IMR-90 (cell line): ENCODE measurements at regions not wholly inside any gene's neighbourhood (a gene's known extent, or its start where the extent isn't known, plus 50 kb on each side); places are given as distances from the start of the nearest gene placed in this dataset.

ENCODE experiments used
- ATAC-seq: fragments of 200-7000 bp; cut with Tn5 transposase; 2 replicates; pipeline ENCODE4 v1.9.1; 2020; ENCODE audit warnings: low read depth, mild to moderate bottlenecking, moderate library complexity
- BruUV-seq: library from RNA; stranded (reverse); fragments of 400-500 nt; replicated peaks from 2 replicates; lab custom pipeline; 2021; lab: Mats Ljungman, UMichigan
- CTCF ChIA-PET: fragments of 300-600 bp; formaldehyde crosslinking; extraction: SDS; loops from one replicate; lab custom pipeline; 2021; ENCODE audit warnings: antibody characterized with exemption; lab: Yijun Ruan, JAX
- POLR2A ChIA-PET: fragments of 300-600 bp; sonication (Branson Sonifier 250); formaldehyde crosslinking; loops from one replicate; lab custom pipeline; 2022; ENCODE audit warnings: antibody characterized with exemption; ENCODE audit not compliant: unreplicated experiment; lab: Charles Lee
- DNase-seq: peaks from one replicate; pipeline ENCODE4 v3.0.0; 2013
- H2AFZ ChIP-seq: replicated peaks from 2 replicates; pipeline ENCODE3; 2013; ENCODE audit warnings: low read length, mild to moderate bottlenecking; ENCODE audit not compliant: poor library complexity
- H2AK5ac ChIP-seq: 2 replicates; pipeline ENCODE4 v1.6.1; 2013; ENCODE audit warnings: low read depth, low read length, inconsistent platforms
- H2AK9ac ChIP-seq: replicated peaks from 2 replicates; pipeline ENCODE3; 2013; ENCODE audit warnings: mild to moderate bottlenecking, low read depth, low read length, moderate library complexity; ENCODE audit not compliant: poor library complexity
- H2BK120ac ChIP-seq: 2 replicates; pipeline ENCODE4 v1.6.1; 2013; ENCODE audit warnings: low read depth, low read length, inconsistent platforms
- H2BK15ac ChIP-seq: 3 replicates; pipeline ENCODE4 v1.6.1; 2013; ENCODE audit warnings: low read depth, low read length, inconsistent platforms
- H2BK20ac ChIP-seq: 2 replicates; pipeline ENCODE4 v1.6.1; 2013; ENCODE audit warnings: low read depth, mild to moderate bottlenecking, inconsistent platforms, low read length, moderate library complexity
- H2BK5ac ChIP-seq: 2 replicates; pipeline ENCODE4 v1.6.1; 2013; ENCODE audit warnings: mild to moderate bottlenecking, low read depth, low read length, inconsistent platforms; ENCODE audit not compliant: poor library complexity, severe bottlenecking
- H3K14ac ChIP-seq: replicated peaks from 2 replicates; pipeline ENCODE4 v1.6.1; 2013; ENCODE audit warnings: low read depth, low read length, inconsistent platforms
- H3K18ac ChIP-seq: 2 replicates; pipeline ENCODE4 v1.6.1; 2013; ENCODE audit warnings: low read depth, low read length, control low read depth
- H3K23ac ChIP-seq: 2 replicates; pipeline ENCODE4 v1.6.1; 2013; ENCODE audit warnings: low read depth, low read length, inconsistent platforms
- H3K27ac ChIP-seq: 2 replicates; pipeline ENCODE4 v1.5.1; 2013; ENCODE audit warnings: mild to moderate bottlenecking, control low read depth, low read length; ENCODE audit not compliant: insufficient read depth
- H3K27me3 ChIP-seq: 2 replicates; pipeline ENCODE4 v1.6.1; 2013; ENCODE audit warnings: low read length; ENCODE audit not compliant: control insufficient read depth, insufficient read depth
- H3K36me3 ChIP-seq: 2 replicates; pipeline ENCODE4 v1.6.1; 2013; ENCODE audit warnings: low read length, mixed read lengths; ENCODE audit not compliant: control insufficient read depth, insufficient read depth
- H3K4ac ChIP-seq: 2 replicates; pipeline ENCODE4 v1.6.1; 2013; ENCODE audit warnings: low read depth, low read length, inconsistent platforms
- H3K4me1 ChIP-seq: 2 replicates; pipeline ENCODE4 v1.6.1; 2013; ENCODE audit warnings: low read length, mixed read lengths; ENCODE audit not compliant: control insufficient read depth, insufficient read depth
- H3K4me2 ChIP-seq: 2 replicates; pipeline ENCODE4 v1.6.1; 2013; ENCODE audit warnings: low read depth, mild to moderate bottlenecking, control low read depth, low read length, moderate library complexity
- H3K4me3 ChIP-seq: 2 replicates; pipeline ENCODE4 v1.5.1; 2013; ENCODE audit warnings: low read depth, mild to moderate bottlenecking, control low read depth, low read length, moderate library complexity; ENCODE audit not compliant: insufficient read depth
- H3K56ac ChIP-seq: 2 replicates; pipeline ENCODE4 v1.6.1; 2013; ENCODE audit warnings: low read length, inconsistent platforms; ENCODE audit not compliant: insufficient read depth; ENCODE audit errors: extremely low read depth
- H3K79me1 ChIP-seq, 2 experiments: 2 replicates each; pipeline ENCODE4 v1.6.1; 2013; ENCODE audit warnings: low read length in 2 of 2, inconsistent platforms in 1 of 2, low read depth in 1 of 2
- H3K9ac ChIP-seq: 2 replicates; pipeline ENCODE4 v1.6.1; 2013; ENCODE audit warnings: low read depth, low read length, control low read depth
- H3K9me1 ChIP-seq: 2 replicates; pipeline ENCODE4 v1.6.1; 2013; ENCODE audit warnings: low read length, inconsistent platforms; ENCODE audit not compliant: insufficient read depth
- H3K9me3 ChIP-seq: 2 replicates; pipeline ENCODE4 v1.6.1; 2013; ENCODE audit warnings: low read length; ENCODE audit not compliant: control insufficient read depth, insufficient read depth
- H4K20me1 ChIP-seq: 2 replicates; pipeline ENCODE4 v1.6.1; 2013; ENCODE audit warnings: low read length, inconsistent platforms; ENCODE audit not compliant: insufficient read depth
- H4K5ac ChIP-seq: 2 replicates; pipeline ENCODE4 v1.6.1; 2013; ENCODE audit warnings: mild to moderate bottlenecking, low read depth, low read length, control low read depth
- H4K8ac ChIP-seq, 2 experiments: 2 replicates each; pipeline ENCODE4 v1.6.1; 2013; ENCODE audit warnings: low read depth in 2 of 2, low read length in 2 of 2, control low read depth in 1 of 2, inconsistent platforms in 1 of 2
- H4K91ac ChIP-seq: 2 replicates; pipeline ENCODE4 v1.6.1; 2013; ENCODE audit warnings: low read depth, low read length, inconsistent platforms; ENCODE audit not compliant: insufficient read depth
- BHLHE40 ChIP-seq: fragments of 150-350 bp; IDR thresholded peaks from 2 replicates; pipeline ENCODE4 v1.6.1; 2016; ENCODE audit warnings: mild to moderate bottlenecking, low read depth, low read length
- CEBPB ChIP-seq: IDR thresholded peaks from 2 replicates; pipeline ENCODE4 v1.6.1; 2012; ENCODE audit warnings: low read depth, low read length, improper control_type of control experiment
- CHD1 ChIP-seq: IDR thresholded peaks from 2 replicates; pipeline ENCODE4 v1.6.1; 2012; ENCODE audit warnings: low read depth, low read length, improper control_type of control experiment
- CTCF ChIP-seq: conservative IDR thresholded peaks from 2 replicates; pipeline ENCODE4 v1.5.1; 2012; ENCODE audit warnings: mild to moderate bottlenecking, low read depth, low read length, improper control_type of control experiment
- ELK1 ChIP-seq: fragments of 150-350 bp; IDR thresholded peaks from 2 replicates; pipeline ENCODE4 v1.6.1; 2016; ENCODE audit warnings: low read depth, mild to moderate bottlenecking, low read length, moderate library complexity, borderline replicate concordance
- FOS ChIP-seq: fragments of 150-350 bp; IDR thresholded peaks from 2 replicates; pipeline ENCODE4 v1.6.1; 2016; ENCODE audit warnings: low read depth, low read length
- MAFK ChIP-seq: IDR thresholded peaks from 2 replicates; pipeline ENCODE4 v1.6.1; 2012; ENCODE audit warnings: low read depth, low read length, improper control_type of control experiment
- MAZ ChIP-seq: IDR thresholded peaks from 2 replicates; pipeline ENCODE4 v1.6.1; 2012; ENCODE audit warnings: low read depth, mild to moderate bottlenecking, low read length, improper control_type of control experiment, moderate library complexity, borderline replicate concordance
- MXI1 ChIP-seq: IDR thresholded peaks from 2 replicates; pipeline ENCODE4 v1.6.1; 2012; ENCODE audit warnings: low read depth, mild to moderate bottlenecking, low read length, moderate library complexity, borderline replicate concordance
- NFE2L2 ChIP-seq: fragments of 150-350 bp; IDR thresholded peaks from 2 replicates; pipeline ENCODE4 v1.6.1; 2016; ENCODE audit warnings: low read depth, mild to moderate bottlenecking, low read length
- POLR2A ChIP-seq: IDR thresholded peaks from 2 replicates; pipeline ENCODE4 v1.6.1; 2012; ENCODE audit warnings: mild to moderate bottlenecking, low read depth, low read length
- RAD21 ChIP-seq: IDR thresholded peaks from 2 replicates; pipeline ENCODE4 v1.6.1; 2012; ENCODE audit warnings: low read length, improper control_type of control experiment
- RCOR1 ChIP-seq: IDR thresholded peaks from 2 replicates; pipeline ENCODE4 v1.6.1; 2012; ENCODE audit warnings: mild to moderate bottlenecking, low read length, improper control_type of control experiment; ENCODE audit not compliant: insufficient replicate concordance
- RFX5 ChIP-seq: IDR thresholded peaks from 2 replicates; pipeline ENCODE4 v1.8.0; 2012; ENCODE audit warnings: low read depth, mild to moderate bottlenecking, low read length, moderate library complexity
- SMC3 ChIP-seq: fragments of 150-350 bp; IDR thresholded peaks from 2 replicates; pipeline ENCODE4 v1.6.1; 2016; ENCODE audit warnings: low read depth, mild to moderate bottlenecking, antibody characterized with exemption, low read length, moderate library complexity
- USF2 ChIP-seq: fragments of 150-350 bp; IDR thresholded peaks from 2 replicates; pipeline ENCODE4 v1.6.1; 2017; ENCODE audit warnings: mild to moderate bottlenecking, antibody characterized with exemption, low read length, low read depth
- WGBS, 2 experiments: methylation state at CpG; one replicate each; pipeline versions ENCODE4 v1.1.5 to v1.1.7; 2013; ENCODE audit warnings: missing lambda C conversion rate in 2 of 2; ENCODE audit not compliant: insufficient read length in 1 of 2; ENCODE audit errors: extremely low coverage in 2 of 2; 5-methylcytosine and 5-hydroxymethylcytosine counted together
- dilution Hi-C: fragments of 300-500 bp; cut with HindIII; formaldehyde crosslinking; loops from one replicate; pipeline ENCODE4 v1.14.3; 2018; ENCODE audit warnings: low sequenced_read_pairs; ENCODE audit not compliant: unreplicated experiment
- in situ Hi-C: fragments of 300-500 bp; cut with MboI; formaldehyde crosslinking; loops from 3 replicates; pipeline ENCODE4 v1.14.3; 2019; ENCODE audit warnings: low sequenced_read_pairs, inconsistent platforms, mixed read lengths
- intact Hi-C: fragments of 100-400 bp; cut with micrococcal nuclease; formaldehyde crosslinking; loops from 2 replicates; pipeline ENCODE4 v1.10.0; 2022

- no peaks in the 10 kb centered on the region for H3K9me1 ChIP-seq
- dilution Hi-C loops (no loop called here), in situ Hi-C loops (no loop called here), intact Hi-C loops (loop anchor here (10.0 kb wide), 1 partner anchor 57 kb away; no protein-coding TSS in a partner anchor)
- no peak overlapping the region for H3K27ac ChIP-seq
- no peak overlapping the region for H2AK5ac ChIP-seq
- TF ChIP-seq SMC3 = no peak
- no peak for TF ChIP-seq USF2
- no peak for TF ChIP-seq NFE2L2
- no peak for TF ChIP-seq ELK1
- no peak for TF ChIP-seq RAD21
- no peak for TF ChIP-seq POLR2A
- no peak for TF ChIP-seq RCOR1
- TF ChIP-seq BHLHE40 = no peak
- no peak for TF ChIP-seq MAFK
- no peak for TF ChIP-seq CEBPB
- TF ChIP-seq RFX5 = no peak
- no peak for TF ChIP-seq MXI1
- TF ChIP-seq CHD1 = no peak
- no peak for TF ChIP-seq CTCF
- TF ChIP-seq MAZ = no peak
- no peak for TF ChIP-seq FOS
- H4K5ac ChIP-seq = no peak overlapping the region
- H3K4me1 ChIP-seq = no peaks in the 10 kb centered on the region
- peaks cover 3% of the 10 kb centered on the region; the same call in 1 of the 2 replicates for H3K9me3 ChIP-seq
- no peak overlapping the region for H3K4me2 ChIP-seq
- H2AFZ ChIP-seq = no peak overlapping the region
- ChIA-PET POLR2A (no interaction called here), CTCF (no interaction called here)
- H3K18ac ChIP-seq = no peak overlapping the region
- no peak overlapping the region for H4K91ac ChIP-seq
- H3K9ac ChIP-seq = no peak overlapping the region
- H3K79me1 ChIP-seq = no peaks in the 10 kb centered on the region
- H3K56ac ChIP-seq = no peak overlapping the region
- H2AK9ac ChIP-seq = no peak overlapping the region
- no peak overlapping the region for H2BK5ac ChIP-seq
- ATAC-seq = no peak
- no peak overlapping the region for H3K4ac ChIP-seq
- no peak overlapping the region for H3K14ac ChIP-seq
- H4K8ac ChIP-seq = no peak overlapping the region
- no CpG with 5 or more reads among the region's 1 CpG for WGBS, 2 experiments
- H4K20me1 ChIP-seq = no peaks in the 10 kb centered on the region
- no TSS peak for BruUV-seq
- no peak overlapping the region for H2BK20ac ChIP-seq
- no peak overlapping the region for H2BK15ac ChIP-seq
- H3K27me3 ChIP-seq = no peaks in the 10 kb centered on the region
- H3K4me3 ChIP-seq = no peak overlapping the region
- H3K36me3 ChIP-seq = no peaks in the 10 kb centered on the region
- H3K23ac ChIP-seq = no peak overlapping the region
- DNase-seq = no peak
- no peak overlapping the region for H2BK120ac ChIP-seq
Measured at GRCh38 chrX:63961964-63962363, 176.9 kb upstream of the ARHGEF9 start.
